PC-9 (cell line): ENCODE measurements at regions not wholly inside any gene's neighbourhood (a gene's known extent, or its start where the extent isn't known, plus 50 kb on each side); places are given as distances from the start of the nearest gene placed in this dataset.

Experiments used
- BruUV-seq: library from RNA; stranded (reverse); fragments of 400-500 nt; replicated peaks from 2 replicates; lab custom pipeline; 2021; lab: Mats Ljungman, UMichigan
- CTCF ChIA-PET: fragments of 300-600 bp; sonication (Branson Sonifier 250); formaldehyde crosslinking; loops from one replicate; lab custom pipeline; 2022; ENCODE audit warnings: antibody characterized with exemption; lab: Charles Lee
- POLR2A ChIA-PET: fragments of 300-600 bp; sonication (Branson Sonifier 250); formaldehyde crosslinking; loops from one replicate; lab custom pipeline; 2022; ENCODE audit warnings: antibody characterized with exemption; ENCODE audit not compliant: unreplicated experiment; lab: Charles Lee
- DNase-seq, 2 experiments: peaks; one replicate each; pipeline versions ENCODE4 v3.0.0 to v3.0.0-alpha.2; 2015 to 2022; ENCODE audit warnings: mixed read lengths in 1 of 2
- H2AFZ ChIP-seq: fragments of 200-600 bp; sonication (generic); 2 replicates; pipeline ENCODE4 v1.8.1; 2017; ENCODE audit warnings: antibody characterized with exemption
- H3F3A ChIP-seq: fragments of 200-600 bp; sonication (generic); 2 replicates; pipeline ENCODE4 v1.8.1; 2017; ENCODE audit warnings: antibody characterized with exemption, mild to moderate bottlenecking, low read depth; ENCODE audit not compliant: insufficient read depth
- H3K27ac ChIP-seq: fragments of 200-600 bp; sonication (generic); 2 replicates; pipeline ENCODE4 v1.6.1; 2016; ENCODE audit warnings: mixed run types
- H3K27me3 ChIP-seq: fragments of 200-600 bp; sonication (generic); 2 replicates; pipeline ENCODE4 v1.6.1; 2016; ENCODE audit warnings: low read depth, mixed run types; ENCODE audit not compliant: insufficient read depth
- H3K36me3 ChIP-seq: fragments of 200-600 bp; sonication (generic); 2 replicates; pipeline ENCODE4 v1.6.1; 2016; ENCODE audit warnings: low read depth, mixed run types
- H3K4me1 ChIP-seq: fragments of 200-600 bp; sonication (generic); replicated peaks from 2 replicates; pipeline ENCODE4 v1.6.1; 2016; ENCODE audit warnings: mixed run types; ENCODE audit not compliant: insufficient read depth
- H3K4me2 ChIP-seq: fragments of 200-600 bp; sonication (generic); 2 replicates; pipeline ENCODE4 v1.6.1; 2017; ENCODE audit warnings: mixed run types
- H3K4me3 ChIP-seq: fragments of 200-600 bp; sonication (generic); 2 replicates; pipeline ENCODE4 v1.6.1; 2016; ENCODE audit warnings: mixed run types
- H3K79me2 ChIP-seq: fragments of 200-600 bp; sonication (generic); 2 replicates; pipeline ENCODE4 v1.6.1; 2017; ENCODE audit warnings: low read depth, mixed run types
- H3K9me2 ChIP-seq: fragments of 200-600 bp; sonication (generic); 2 replicates; pipeline ENCODE4 v1.8.1; 2017; ENCODE audit warnings: mild to moderate bottlenecking; ENCODE audit not compliant: insufficient read depth
- H3K9me3 ChIP-seq: fragments of 200-600 bp; sonication (generic); 2 replicates; pipeline ENCODE4 v1.8.1; 2016; ENCODE audit warnings: low read depth; ENCODE audit not compliant: insufficient read depth
- H4K20me1 ChIP-seq: fragments of 200-600 bp; sonication (generic); 2 replicates; pipeline ENCODE4 v1.8.1; 2017; ENCODE audit not compliant: insufficient read depth
- CTCF ChIP-seq: fragments of 200-600 bp; sonication (generic); conservative IDR thresholded peaks from 2 replicates; pipeline ENCODE4 v1.6.1; 2017; ENCODE audit warnings: mixed run types, antibody characterized with exemption, mild to moderate bottlenecking, moderate library complexity
- EZH2 ChIP-seq: fragments of 200-600 bp; sonication (generic); IDR thresholded peaks from 2 replicates; pipeline ENCODE4 v1.8.0; 2017; ENCODE audit warnings: antibody characterized with exemption, low read depth
- intact Hi-C: fragments of 100-400 bp; cut with micrococcal nuclease; formaldehyde crosslinking; loops from one replicate; pipeline ENCODE4 v1.10.0; 2022; ENCODE audit not compliant: unreplicated experiment

- H3K4me2 ChIP-seq = no peak overlapping the region
- BruUV-seq = no TSS peak
- H3K36me3 ChIP-seq = no peaks in the 10 kb centered on the region
- TF ChIP-seq CTCF (no peak), EZH2 (no peak)
- no peak overlapping the region for H2AFZ ChIP-seq
- no peaks in the 10 kb centered on the region for H4K20me1 ChIP-seq
- DNase-seq = no peak
- H3K4me3 ChIP-seq = no peak overlapping the region
- intact Hi-C loops = no loop called here
- no peaks in the 10 kb centered on the region for H3K9me2 ChIP-seq
- H3K9me3 ChIP-seq = no peaks in the 10 kb centered on the region
- no peaks in the 10 kb centered on the region for H3K4me1 ChIP-seq
- H3K79me2 ChIP-seq = no peaks in the 10 kb centered on the region
- peaks cover 21% of the 10 kb centered on the region for H3K27me3 ChIP-seq
- H3K27ac ChIP-seq = no peak overlapping the region
- no peaks in the 10 kb centered on the region for H3F3A ChIP-seq
- POLR2A ChIA-PET = no interaction called here
- CTCF ChIA-PET = no interaction called here
Measured at GRCh38 chr7:153550173-153550572, 502.0 kb upstream of the DPP6 start.

- H3F3A ChIP-seq = no peaks in the 10 kb centered on the region
- H3K4me1 ChIP-seq = no peaks in the 10 kb centered on the region
- CTCF ChIA-PET = no interaction called here
- H3K79me2 ChIP-seq = no peaks in the 10 kb centered on the region
- POLR2A ChIA-PET = no interaction called here
- H3K36me3 ChIP-seq = no peaks in the 10 kb centered on the region
- H3K27me3 ChIP-seq = 0 out of 2 replicates have a peak, but pooled peaks cover 4% of the 10 kb centered on the region
- BruUV-seq = no TSS peak
- peaks cover 5% of the 10 kb centered on the region; the same call in 1 of the 2 replicates for H3K9me3 ChIP-seq
- H3K9me2 ChIP-seq = no peaks in the 10 kb centered on the region
- H3K4me3 ChIP-seq = no peak overlapping the region
- no peak overlapping the region for H3K27ac ChIP-seq
- DNase-seq = no peak
- H3K4me2 ChIP-seq = no peak overlapping the region
- H4K20me1 ChIP-seq = no peaks in the 10 kb centered on the region; the same call in 1 of the 2 replicates
- no peak overlapping the region for H2AFZ ChIP-seq
- intact Hi-C loops = no loop called here
- no peak for TF ChIP-seq EZH2
- TF ChIP-seq CTCF = no peak
Measured at GRCh38 chr7:153564391-153564790, 487.8 kb upstream of the DPP6 start.

GRCh38 chr7:153566324-153566723 lies 485.9 kb upstream of the DPP6 start:
- no peak overlapping the region for H3K4me2 ChIP-seq

More at GRCh38 chr7:153566324-153566723, 485.9 kb upstream of the DPP6 start:
- TF ChIP-seq EZH2 = no peak
- TF ChIP-seq CTCF = no peak
- Histone ChIP-seq H3K36me3 (no peaks in the 10 kb centered on the region), H3K27me3 (0 out of 2 replicates have a peak, but pooled peaks cover 4% of the 10 kb centered on the region), H2AFZ (no peak overlapping the region), H3K4me3 (no peak overlapping the region), H3K9me2 (no peaks in the 10 kb centered on the region), H3K9me3 (peaks cover 5% of the 10 kb centered on the region; the same call in 1 of the 2 replicates), H3K4me1 (no peaks in the 10 kb centered on the region), H4K20me1 (no peaks in the 10 kb centered on the region; the same call in 1 of the 2 replicates), H3K79me2 (no peaks in the 10 kb centered on the region), H3F3A (no peaks in the 10 kb centered on the region), H3K27ac (no peak overlapping the region)
- ChIA-PET CTCF (no interaction called here), POLR2A (no interaction called here)
- intact Hi-C loops = no loop called here
- DNase-seq = no peak
- BruUV-seq = no TSS peak
